HG03135 (cell line): ENCODE measurements at regions not wholly inside any gene's neighbourhood (a gene's known extent, or its start where the extent isn't known, plus 50 kb on each side); places are given as distances from the start of the nearest gene placed in this dataset.
"Not testable (repeated sequence)": the region's sequence is repeated elsewhere in the genome, so short reads cannot be mapped to it uniquely, and the experiment has no call there.

Experiments used
- ATAC-seq: cut with Tn5 transposase; IDR thresholded peaks from one replicate; pipeline ENCODE4 v1.9.1; 2021; ENCODE audit warnings: mild to moderate bottlenecking, moderate library complexity; ENCODE audit not compliant: unreplicated experiment

DNA sequence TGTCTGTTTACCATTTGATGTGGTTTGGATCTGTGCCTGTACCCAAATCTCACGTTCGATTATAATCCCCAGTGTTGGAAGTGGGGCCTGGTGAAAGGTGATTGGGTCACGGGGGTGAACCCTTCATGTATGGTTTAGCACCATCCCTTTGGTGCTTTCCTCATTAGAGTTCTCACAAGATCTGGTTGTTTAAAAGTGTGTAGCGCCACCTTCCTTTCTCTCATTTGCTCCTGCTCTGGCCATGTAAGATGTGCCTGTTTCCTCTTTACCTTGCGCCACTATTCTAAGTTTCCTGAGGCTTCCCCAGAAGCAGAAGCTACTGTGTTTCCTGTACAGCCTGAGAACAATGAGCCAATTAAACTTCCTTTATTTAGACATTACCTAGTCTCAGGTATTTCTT lies 610.7 kb upstream of the ADGRL3 start:
- no peak for ATAC-seq

DNA sequence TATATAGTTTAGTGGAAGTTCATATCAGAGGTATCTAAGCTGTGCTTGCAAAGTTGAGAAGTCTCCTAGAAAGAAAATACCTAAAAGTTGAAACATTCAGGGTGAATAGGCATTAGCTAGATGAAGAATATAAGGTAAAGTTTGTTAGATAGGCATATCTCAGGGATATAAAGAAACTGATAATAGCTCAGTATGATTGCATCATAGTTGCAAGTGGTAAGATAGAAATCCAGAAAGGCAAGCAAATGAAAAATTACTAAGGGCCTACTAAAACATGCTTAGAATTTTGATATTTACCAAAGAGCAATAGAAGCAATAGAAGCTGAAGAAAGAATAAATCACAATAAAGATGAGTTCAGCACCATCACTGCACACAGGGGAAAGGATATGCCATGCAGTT lies 610.0 kb upstream of the ADGRL3 start:
- no peak for ATAC-seq

DNA sequence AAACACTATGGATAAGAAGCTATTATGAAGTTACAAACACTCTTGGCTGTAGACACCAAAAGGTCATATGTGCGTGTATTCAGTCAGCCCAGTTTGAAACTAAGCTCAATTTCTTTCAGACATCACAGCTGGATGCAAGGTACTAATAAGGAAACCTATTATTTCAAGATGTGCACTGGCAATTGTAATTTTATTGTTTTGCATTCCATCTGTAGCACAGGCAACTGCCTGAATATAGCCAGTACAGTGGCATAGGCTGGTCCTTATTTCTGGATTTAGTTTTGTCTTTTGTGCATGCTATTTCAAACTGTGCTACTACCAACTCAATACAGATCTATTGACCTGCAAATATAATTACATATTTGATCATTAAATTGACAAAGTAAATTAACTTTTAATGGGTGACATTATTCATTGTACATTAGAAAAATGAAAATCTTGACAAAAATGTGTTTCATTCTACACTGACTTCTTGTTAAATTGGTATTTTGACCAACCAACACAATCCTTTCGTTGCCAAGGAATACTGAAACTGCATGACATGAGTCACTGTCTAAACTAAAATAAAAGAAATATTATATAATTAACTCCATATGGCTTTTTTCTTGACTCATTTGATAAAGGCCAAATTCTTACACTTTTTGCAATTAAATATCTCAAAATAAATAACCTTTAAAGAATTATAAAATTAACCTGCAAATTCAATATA lies 594.3 kb upstream of the ADGRL3 start:
- ATAC-seq, result no peak

DNA sequence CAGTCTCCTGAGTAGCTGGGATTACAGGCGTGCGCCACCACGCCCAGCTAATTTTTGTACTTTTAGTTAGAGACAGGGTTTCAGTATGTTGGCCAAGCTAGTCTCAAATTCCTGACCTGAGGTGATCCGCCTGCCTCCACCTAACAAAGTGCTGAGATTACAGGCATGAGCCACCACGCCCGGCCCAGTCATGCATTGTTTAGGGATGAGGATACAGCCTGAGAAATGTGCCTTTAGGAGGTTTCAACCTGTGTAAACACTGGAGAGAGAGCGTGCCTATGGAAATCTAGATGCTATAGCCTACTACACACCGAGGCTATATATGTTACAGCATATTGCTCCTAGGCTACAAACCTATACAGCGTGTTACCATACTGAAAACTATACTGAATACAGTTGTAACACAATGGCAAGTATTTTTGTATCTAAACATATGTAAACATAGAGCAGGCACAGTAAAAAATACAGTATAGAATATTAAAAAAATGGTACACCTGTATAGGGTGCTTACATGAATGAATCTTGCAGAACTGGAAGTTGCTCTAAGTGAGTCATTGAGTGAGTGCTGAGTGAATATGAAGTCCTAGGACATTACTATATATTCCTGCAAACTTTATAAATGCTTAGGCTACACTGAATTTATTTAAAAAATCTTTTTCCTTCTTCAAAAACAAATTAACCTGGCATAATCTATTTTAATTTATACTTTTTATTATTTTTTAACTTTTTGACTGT lies 588.2 kb upstream of the ADGRL3 start:
- ATAC-seq, result no peak

- ATAC-seq, result no peak
Measured at GRCh38 chr4:60617731-60618130, 582.4 kb upstream of the ADGRL3 start.

- ATAC-seq, result no peak
Measured at GRCh38 chr4:60619531-60620305, 580.4 kb upstream of the ADGRL3 start.

- ATAC-seq, result no peak
Measured at GRCh38 chr4:60637976-60638375, 562.1 kb upstream of the ADGRL3 start.

GRCh38 chr4:60648774-60649173 lies 551.4 kb upstream of the ADGRL3 start:
- no peak for ATAC-seq

DNA sequence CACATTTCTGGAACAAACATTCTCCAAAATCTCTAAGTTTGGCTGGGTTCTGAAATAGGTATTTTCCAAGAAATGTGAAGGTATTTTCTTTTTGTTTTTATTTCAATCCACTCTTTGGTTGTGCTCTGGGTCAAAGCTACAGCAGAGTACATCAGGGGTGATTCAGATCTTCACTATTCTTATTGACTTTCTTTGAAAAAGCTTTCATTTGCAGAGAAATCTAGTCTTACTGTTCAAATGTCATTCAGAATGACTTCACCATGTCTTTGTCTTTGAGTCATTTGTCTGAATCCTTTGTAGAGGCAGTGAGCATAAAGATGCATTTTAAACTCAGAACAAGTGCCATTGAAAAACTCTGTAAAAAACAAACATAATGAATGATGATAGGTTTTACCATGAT lies 547.2 kb upstream of the ADGRL3 start:
- ATAC-seq, result no peak

DNA sequence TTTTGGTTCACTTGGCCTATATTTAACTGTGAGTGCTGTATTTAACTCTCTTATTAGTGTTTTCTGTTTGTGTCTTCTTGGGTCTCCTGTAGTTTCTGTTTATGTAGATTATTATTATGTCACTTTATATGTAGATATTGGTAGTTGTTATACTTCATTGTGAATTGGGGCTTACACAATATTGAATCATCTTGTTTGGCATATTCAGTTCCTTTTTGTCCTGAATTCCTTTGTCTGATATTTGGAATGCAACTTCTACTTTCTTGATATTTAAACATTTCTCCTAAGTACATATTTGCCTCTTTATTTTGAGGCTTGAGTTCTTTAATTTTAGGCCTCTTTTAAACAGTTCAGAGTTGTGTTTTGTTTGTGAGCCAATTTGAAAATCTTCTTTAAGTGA lies 544.8 kb upstream of the ADGRL3 start:
- ATAC-seq, result no peak

GRCh38 chr4:60656171-60656570 lies 544.0 kb upstream of the ADGRL3 start:
- no peak for ATAC-seq

GRCh38 chr4:60657041-60657440 lies 543.1 kb upstream of the ADGRL3 start:
- ATAC-seq, result no peak

- no peak for ATAC-seq
Measured at GRCh38 chr4:60657807-60658206, 542.3 kb upstream of the ADGRL3 start.

DNA sequence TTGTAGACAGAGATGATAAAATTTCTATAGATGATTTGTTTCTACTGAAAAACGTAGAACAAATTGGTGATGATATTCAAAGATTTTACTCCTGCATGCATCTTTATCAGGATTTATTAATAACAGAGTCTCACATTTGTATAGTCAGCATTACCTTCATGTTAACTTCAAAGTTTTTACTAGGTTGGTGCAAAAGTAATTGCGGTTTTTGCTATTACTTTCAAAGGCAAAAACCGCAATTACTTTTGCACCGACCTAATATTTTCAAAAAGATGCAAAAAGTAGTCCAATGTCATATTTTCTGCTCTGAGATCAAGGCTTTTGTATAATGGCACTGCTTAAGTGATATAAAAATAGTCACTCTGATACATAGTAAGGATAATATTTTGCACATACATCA lies 536.4 kb upstream of the ADGRL3 start:
- no peak for ATAC-seq

- ATAC-seq, result no peak
Measured at GRCh38 chr4:60682901-60683300, 517.2 kb upstream of the ADGRL3 start.

- ATAC-seq, result no peak
Measured at GRCh38 chr4:60683357-60683756, 516.8 kb upstream of the ADGRL3 start.

- ATAC-seq, result no peak
Measured at GRCh38 chr4:60683973-60684372, 516.2 kb upstream of the ADGRL3 start.

DNA sequence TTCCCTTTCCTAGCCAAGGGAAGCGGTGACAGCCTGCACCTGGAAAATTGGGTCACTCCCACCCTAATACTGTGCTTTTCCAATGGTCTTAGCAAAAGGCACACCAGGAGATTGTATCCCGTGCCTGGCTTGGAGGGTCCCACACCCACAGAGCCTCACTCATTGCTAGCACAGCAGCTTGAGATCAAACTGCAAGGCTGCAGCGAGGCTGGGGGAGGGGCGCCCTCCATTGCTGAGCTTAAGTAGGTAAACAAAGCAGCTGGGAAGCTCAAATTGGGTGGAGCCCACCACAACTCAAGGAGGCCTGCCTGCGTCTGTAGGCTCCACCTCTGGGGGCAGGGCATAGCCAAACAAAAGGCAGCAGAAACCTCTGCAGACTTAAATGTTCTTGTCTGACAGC lies 504.1 kb upstream of the ADGRL3 start:
- ATAC-seq, result not testable (repeated sequence)

DNA sequence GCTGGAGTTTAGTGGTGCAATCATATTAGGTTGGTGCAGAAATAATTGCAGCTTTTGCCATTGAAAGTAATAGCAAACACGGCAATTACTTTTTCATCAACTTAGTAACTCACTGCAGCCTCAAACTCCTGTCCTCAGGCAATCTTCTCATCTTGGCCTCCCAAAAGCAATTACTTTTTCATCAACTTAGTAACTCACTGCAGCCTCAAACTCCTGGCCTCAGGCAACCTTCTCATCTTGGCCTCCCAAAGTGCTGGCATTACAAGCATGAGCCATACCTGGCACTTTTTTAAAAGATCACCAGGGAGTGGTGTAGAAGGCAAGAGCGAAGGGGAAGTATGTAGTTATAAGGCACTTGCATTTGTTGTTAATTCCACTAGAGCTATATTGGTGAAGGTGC lies 491.1 kb upstream of the ADGRL3 start:
- no peak for ATAC-seq

- ATAC-seq, result no peak
Measured at GRCh38 chr4:60718874-60719273, 481.3 kb upstream of the ADGRL3 start.

GRCh38 chr4:60721685-60722084 lies 478.4 kb upstream of the ADGRL3 start:
- ATAC-seq, result no peak

DNA sequence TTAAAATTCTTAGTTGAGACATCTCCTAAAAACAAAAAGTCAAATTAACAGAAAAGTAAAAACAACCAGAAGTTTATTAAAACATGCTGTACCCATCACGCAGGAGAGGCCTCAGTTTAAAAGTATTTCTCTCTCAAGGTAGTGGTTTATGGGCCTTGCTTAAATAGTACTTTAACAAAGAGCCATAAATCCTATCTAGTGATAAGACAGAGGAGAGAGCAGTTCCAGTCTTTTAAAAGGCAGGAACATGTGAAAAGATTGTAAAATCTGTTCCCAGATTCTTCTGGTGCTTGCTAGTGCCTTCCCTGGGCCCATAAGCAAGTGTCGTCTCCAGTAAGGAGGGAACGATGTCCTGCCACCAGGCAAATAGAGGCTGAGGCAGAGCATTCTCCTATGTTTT lies 476.3 kb upstream of the ADGRL3 start:
- no peak for ATAC-seq
